Peyer's patch (tissue), 4 donors: ENCODE measurements at regions not wholly inside any gene's neighbourhood (a gene's known extent, or its start where the extent isn't known, plus 50 kb on each side); places are given as distances from the start of the nearest gene placed in this dataset.

ENCODE experiments used
- DNase-seq, 3 donors: peaks; one replicate each; pipeline ENCODE4 v3.0.0-alpha.2; 2017 to 2019
- H3K27ac ChIP-seq, 4 donors: fragments of 200-600 bp; sonication (generic); one replicate each; pipeline ENCODE4 v1.5.1; 2016 to 2019
- H3K27me3 ChIP-seq, 2 donors: fragments of 200-600 bp; sonication (generic); one replicate each; pipeline ENCODE4 v1.5.1; 2019
- H3K36me3 ChIP-seq, 3 donors: fragments of 200-600 bp; sonication (generic); one replicate each; pipeline ENCODE4 v1.5.1; 2016 to 2019
- H3K4me1 ChIP-seq, 4 donors: fragments of 200-600 bp; sonication (generic); one replicate each; pipeline ENCODE4 v1.5.1; 2016 to 2019
- H3K4me3 ChIP-seq, 4 donors: fragments of 200-600 bp; sonication (generic); 1 replicate in 3 of 4; 2 replicates in 1 of 4; pipeline ENCODE4 v1.5.1; 2016 to 2019; ENCODE audit warnings: mild to moderate bottlenecking in 1 of 4
- H3K9me3 ChIP-seq, 4 donors: fragments of 200-600 bp; sonication (generic); one replicate each; pipeline ENCODE4 v1.5.1; 2016 to 2019; ENCODE audit warnings: mild to moderate bottlenecking in 1 of 4
- POLR2A ChIP-seq, 2 donors: fragments of 450-650 bp; IDR thresholded peaks; one replicate each; pipeline ENCODE4 v1.5.1; 2017; ENCODE audit warnings: antibody characterized with exemption in 2 of 2, mild to moderate bottlenecking in 2 of 2, moderate library complexity in 2 of 2
- TF ChIP-seq, protein P1 (sequence below), 6 experiments: fragments of 450-650 bp in 4 of 6; fragments of 200-600 bp in 2 of 6; sonication (generic) in 1 of 6; IDR thresholded peaks; one replicate each; pipeline ENCODE4 v1.5.1; 2017 to 2019; ENCODE audit warnings: antibody characterized with exemption in 6 of 6, mild to moderate bottlenecking in 3 of 6, moderate library complexity in 1 of 6

GRCh38 chr20:16119909-16120308 is 453.3 kb downstream of the KIF16B start:
- Histone ChIP-seq H3K4me3 (no peak overlapping the region), H3K4me1 (no peaks in the 10 kb centered on the region), H3K27ac (no peak overlapping the region), H3K27me3 (no peaks in the 10 kb centered on the region), H3K36me3 (no peaks in the 10 kb centered on the region), H3K9me3 (no peaks in the 10 kb centered on the region)
- TF ChIP-seq, protein P1, sequence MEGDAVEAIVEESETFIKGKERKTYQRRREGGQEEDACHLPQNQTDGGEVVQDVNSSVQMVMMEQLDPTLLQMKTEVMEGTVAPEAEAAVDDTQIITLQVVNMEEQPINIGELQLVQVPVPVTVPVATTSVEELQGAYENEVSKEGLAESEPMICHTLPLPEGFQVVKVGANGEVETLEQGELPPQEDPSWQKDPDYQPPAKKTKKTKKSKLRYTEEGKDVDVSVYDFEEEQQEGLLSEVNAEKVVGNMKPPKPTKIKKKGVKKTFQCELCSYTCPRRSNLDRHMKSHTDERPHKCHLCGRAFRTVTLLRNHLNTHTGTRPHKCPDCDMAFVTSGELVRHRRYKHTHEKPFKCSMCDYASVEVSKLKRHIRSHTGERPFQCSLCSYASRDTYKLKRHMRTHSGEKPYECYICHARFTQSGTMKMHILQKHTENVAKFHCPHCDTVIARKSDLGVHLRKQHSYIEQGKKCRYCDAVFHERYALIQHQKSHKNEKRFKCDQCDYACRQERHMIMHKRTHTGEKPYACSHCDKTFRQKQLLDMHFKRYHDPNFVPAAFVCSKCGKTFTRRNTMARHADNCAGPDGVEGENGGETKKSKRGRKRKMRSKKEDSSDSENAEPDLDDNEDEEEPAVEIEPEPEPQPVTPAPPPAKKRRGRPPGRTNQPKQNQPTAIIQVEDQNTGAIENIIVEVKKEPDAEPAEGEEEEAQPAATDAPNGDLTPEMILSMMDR (IDR thresholded peaks at IDR 0.05) = no peak
- TF ChIP-seq POLR2A (IDR thresholded peaks at IDR 0.05) = no peak
- DNase-seq = no peak

GRCh38 chr20:16115911-16116552 is 457.2 kb downstream of the KIF16B start:
- Histone ChIP-seq H3K27me3 (no peaks in the 10 kb centered on the region), H3K36me3 (no peaks in the 10 kb centered on the region), H3K4me1 (no peaks in the 10 kb centered on the region), H3K9me3 (no peaks in the 10 kb centered on the region), H3K27ac (no peak overlapping the region), H3K4me3 (no peak overlapping the region)
- TF ChIP-seq, protein P1 (IDR thresholded peaks at IDR 0.05) = no peak
- TF ChIP-seq POLR2A (IDR thresholded peaks at IDR 0.05) = no peak
- DNase-seq = no peak

DNA sequence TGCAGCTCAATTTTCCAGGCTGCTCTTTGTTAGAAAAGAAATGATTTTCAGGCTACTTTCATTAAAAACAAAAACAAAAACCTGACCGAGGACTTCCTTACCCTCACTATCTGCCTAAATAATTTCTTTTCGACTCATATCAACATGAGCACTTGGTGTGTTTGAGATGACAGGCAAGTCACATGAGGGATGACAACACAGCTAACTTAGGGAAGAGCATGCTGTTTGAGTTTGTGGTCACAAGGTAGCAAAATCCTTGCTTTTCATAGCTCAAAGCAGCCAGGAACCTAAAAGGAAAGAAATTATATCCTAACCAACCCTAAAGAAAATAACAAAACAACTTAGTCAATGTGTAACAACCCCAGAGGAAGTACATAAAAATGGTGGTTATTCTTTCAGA is 459.5 kb downstream of the KIF16B start:
- no peak overlapping the region for H3K4me3 ChIP-seq
- DNase-seq = no peak
- no peaks in the 10 kb centered on the region for H3K9me3 ChIP-seq
- H3K27ac ChIP-seq = no peak overlapping the region
- H3K36me3 ChIP-seq = no peaks in the 10 kb centered on the region
- TF ChIP-seq, protein P1 (IDR thresholded peaks at IDR 0.05) = no peak
- no peaks in the 10 kb centered on the region for H3K27me3 ChIP-seq
- no peaks in the 10 kb centered on the region for H3K4me1 ChIP-seq

DNA sequence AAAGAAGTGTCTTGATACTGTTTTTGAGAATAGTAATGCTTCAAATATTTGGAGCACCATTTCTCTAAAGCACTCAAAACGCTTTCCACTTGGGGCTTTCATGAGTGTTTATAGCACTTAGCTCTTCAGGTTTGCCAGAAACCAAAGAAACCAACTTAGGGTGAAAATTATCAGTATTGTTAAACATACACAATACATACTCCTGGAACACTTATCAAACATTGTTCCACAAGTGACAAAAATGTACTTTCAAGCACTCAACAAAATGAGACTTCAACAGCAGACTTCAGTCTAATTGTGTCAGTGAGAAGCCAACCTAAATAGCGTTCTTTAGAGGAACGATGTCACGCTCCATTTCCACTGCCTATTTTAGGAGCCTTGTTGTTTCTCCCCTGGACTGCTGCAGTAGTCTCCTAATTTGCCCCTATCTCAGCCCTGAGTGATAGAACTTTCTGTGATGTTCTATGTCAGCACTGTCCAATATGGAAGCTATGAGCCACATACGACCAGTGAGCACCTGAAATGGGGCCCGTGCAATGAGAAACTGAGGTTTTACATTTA is 461.3 kb downstream of the KIF16B start:
- Histone ChIP-seq H3K9me3 (no peaks in the 10 kb centered on the region), H3K27me3 (no peaks in the 10 kb centered on the region), H3K27ac (no peak overlapping the region), H3K36me3 (no peaks in the 10 kb centered on the region), H3K4me1 (no peaks in the 10 kb centered on the region), H3K4me3 (no peak overlapping the region)
- no peak for TF ChIP-seq POLR2A (IDR thresholded peaks at IDR 0.05)
- TF ChIP-seq, protein P1 (IDR thresholded peaks at IDR 0.05) = no peak
- DNase-seq = no peak

DNA sequence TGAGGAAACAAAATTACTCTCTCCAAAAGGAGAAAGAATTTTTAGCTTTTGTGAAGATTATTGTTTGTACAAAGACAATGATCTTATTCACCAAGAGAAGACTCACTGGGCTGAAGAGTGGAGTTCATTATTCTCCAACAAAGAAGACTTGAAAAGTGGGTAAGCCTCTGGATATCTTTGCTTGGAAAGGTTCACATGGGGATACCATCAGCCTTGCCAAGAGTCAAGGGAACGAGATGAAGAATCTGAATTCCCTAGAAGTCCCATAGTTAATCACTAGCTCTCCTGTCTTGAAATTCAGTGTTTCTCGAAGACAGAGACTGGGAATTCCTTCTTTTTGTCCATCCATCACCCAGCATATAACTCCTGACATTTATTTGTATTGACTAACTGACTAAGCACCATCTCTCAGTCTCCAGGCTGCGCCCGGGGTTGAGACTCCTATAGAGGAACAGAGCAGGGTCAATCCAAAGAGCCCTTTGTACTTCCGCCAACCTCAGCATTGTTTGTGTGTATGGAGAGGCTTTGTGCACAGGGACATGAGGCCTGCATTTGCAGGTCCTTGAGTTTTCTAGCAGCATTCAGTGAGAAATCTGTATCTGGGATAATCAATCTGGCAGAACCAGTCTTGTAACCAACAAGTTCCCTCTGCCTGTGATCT is 461.9 kb downstream of the KIF16B start:
- Histone ChIP-seq H3K27me3 (no peaks in the 10 kb centered on the region), H3K27ac (no peak overlapping the region), H3K36me3 (no peaks in the 10 kb centered on the region), H3K4me1 (no peaks in the 10 kb centered on the region), H3K4me3 (no peak overlapping the region), H3K9me3 (no peaks in the 10 kb centered on the region)
- DNase-seq = no peak
- TF ChIP-seq POLR2A (IDR thresholded peaks at IDR 0.05) = no peak
- TF ChIP-seq, protein P1 (IDR thresholded peaks at IDR 0.05) = no peak
